ENCODE measurements at regions not wholly inside any gene's neighbourhood (a gene's known extent, or its start where the extent isn't known, plus 50 kb on each side); places are given as distances from the start of the nearest gene placed in this dataset.

GRCh38 chr21:43270800-43271301 is 102.0 kb downstream of the CRYAA start:
- no peak overlapping the region for H3K27ac ChIP-seq (ENCODE audit: low read depth, low read length)
- no peak overlapping the region for H3K4me3 ChIP-seq (ENCODE audit: low read depth in 1 of 5, low read length in 5 of 5)
- H3K4me1 ChIP-seq (ENCODE audit: control insufficient read depth in 5 of 5, insufficient read depth in 5 of 5, low read length in 5 of 5): peaks cover 0 to 32% (median 16%) of the 10 kb centered on the region in 5 donors
- no peak overlapping the region for H3K9ac ChIP-seq (ENCODE audit: low read length in 5 of 5)
- H3K27me3 ChIP-seq (ENCODE audit: control insufficient read depth in 5 of 5, insufficient read depth in 4 of 5, low read length in 5 of 5): peaks cover 6 to 31% (median 21%) of the 10 kb centered on the region in 5 donors
- no peaks in the 10 kb centered on the region for H3K9me3 ChIP-seq (ENCODE audit: control insufficient read depth in 5 of 5, low read length in 5 of 5)
- H3K36me3 ChIP-seq (ENCODE audit: control insufficient read depth in 5 of 5, insufficient read depth in 5 of 5, low read length in 5 of 5): no peaks in the 10 kb centered on the region

DNA sequence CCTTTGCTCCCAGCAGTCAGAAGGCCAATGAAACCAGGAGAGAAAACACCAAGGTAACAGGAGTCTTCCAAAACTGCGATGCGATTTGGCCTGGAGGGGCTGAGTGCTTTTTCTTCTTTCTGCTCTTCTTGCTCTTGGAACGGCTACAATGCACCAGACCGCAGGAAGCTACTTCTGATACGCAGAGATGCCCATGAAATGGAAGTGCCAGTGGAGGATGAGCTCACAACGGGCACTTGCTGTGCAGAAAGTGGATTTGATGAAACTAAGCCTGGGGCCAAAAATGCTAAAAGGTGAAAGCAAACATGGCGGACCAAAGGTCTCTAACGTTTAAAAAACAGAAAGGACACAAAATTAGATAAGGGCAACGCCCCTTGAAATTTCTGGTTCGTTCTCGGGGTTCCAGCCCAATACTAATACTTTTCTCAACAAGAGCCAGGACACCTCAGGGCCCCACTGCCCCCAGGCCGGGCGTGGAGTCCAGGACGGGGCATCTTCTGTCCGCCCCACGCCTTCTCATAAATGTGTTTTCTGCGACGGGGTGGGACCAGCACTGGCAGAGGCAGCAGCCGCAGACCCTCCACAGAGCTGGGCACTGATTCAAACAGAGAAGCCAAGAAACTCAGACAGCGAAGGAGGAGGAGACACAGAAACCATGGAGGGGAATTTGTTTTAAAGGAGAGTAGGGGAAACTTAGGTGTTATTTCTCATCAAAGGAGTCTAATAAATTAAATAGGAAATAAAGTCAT is 101.3 kb downstream of the CRYAA start:
- Histone ChIP-seq H3K4me3 (ENCODE audit: low read depth in 1 of 5, low read length in 5 of 5) (no peak overlapping the region), H3K27ac (ENCODE audit: low read depth, low read length) (no peak overlapping the region), H3K27me3 (ENCODE audit: control insufficient read depth in 5 of 5, insufficient read depth in 4 of 5, low read length in 5 of 5) (peaks cover 6 to 28% (median 17%) of the 10 kb centered on the region in 5 donors), H3K9ac (ENCODE audit: low read length in 5 of 5) (no peak overlapping the region), H3K4me1 (ENCODE audit: control insufficient read depth in 5 of 5, insufficient read depth in 5 of 5, low read length in 5 of 5) (peaks cover 0 to 32% (median 16%) of the 10 kb centered on the region in 5 donors), H3K9me3 (ENCODE audit: control insufficient read depth in 5 of 5, low read length in 5 of 5) (no peaks in the 10 kb centered on the region), H3K36me3 (ENCODE audit: control insufficient read depth in 5 of 5, insufficient read depth in 5 of 5, low read length in 5 of 5) (no peaks in the 10 kb centered on the region)

- Histone ChIP-seq H3K9me3 (ENCODE audit: control insufficient read depth in 5 of 5, low read length in 5 of 5) (no peaks in the 10 kb centered on the region), H3K9ac (ENCODE audit: low read length in 5 of 5) (no peak overlapping the region), H3K4me3 (ENCODE audit: low read depth in 1 of 5, low read length in 5 of 5) (no peak overlapping the region), H3K36me3 (ENCODE audit: control insufficient read depth in 5 of 5, insufficient read depth in 5 of 5, low read length in 5 of 5) (no peaks in the 10 kb centered on the region), H3K27me3 (ENCODE audit: control insufficient read depth in 5 of 5, insufficient read depth in 4 of 5, low read length in 5 of 5) (peaks cover 6 to 22% (median 13%) of the 10 kb centered on the region in 5 donors), H3K4me1 (ENCODE audit: control insufficient read depth in 5 of 5, insufficient read depth in 5 of 5, low read length in 5 of 5) (peaks cover 0 to 32% (median 16%) of the 10 kb centered on the region in 5 donors), H3K27ac (ENCODE audit: low read depth, low read length) (no peak overlapping the region)
Measured at GRCh38 chr21:43269440-43269839, 100.6 kb downstream of the CRYAA start.

DNA sequence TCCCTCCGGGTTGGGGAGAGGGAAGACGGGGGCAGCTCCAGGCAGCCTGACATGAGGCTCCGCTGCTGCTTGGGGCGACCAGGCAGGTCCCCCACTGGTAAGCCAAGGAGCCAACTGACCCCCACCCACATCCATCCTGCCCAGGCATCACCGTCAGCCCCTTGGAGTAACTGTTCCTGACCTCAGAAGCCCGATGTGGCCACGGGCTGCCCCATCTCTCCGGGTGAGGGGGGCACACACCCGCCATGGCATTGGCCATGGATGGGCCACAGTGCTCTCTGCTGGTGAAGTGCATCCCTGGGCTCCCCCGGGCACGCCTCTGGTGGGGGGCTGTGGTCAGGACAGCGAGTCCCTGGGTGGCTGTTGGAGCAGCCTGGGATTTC is 100.0 kb downstream of the CRYAA start:
- H3K36me3 ChIP-seq (ENCODE audit: control insufficient read depth in 5 of 5, insufficient read depth in 5 of 5, low read length in 5 of 5): no peaks in the 10 kb centered on the region
- peaks cover 0 to 3% (median 0%) of the 10 kb centered on the region in 5 donors for H3K9me3 ChIP-seq (ENCODE audit: control insufficient read depth in 5 of 5, low read length in 5 of 5)
- H3K4me3 ChIP-seq (ENCODE audit: low read depth in 1 of 5, low read length in 5 of 5): no peak overlapping the region
- H3K9ac ChIP-seq (ENCODE audit: low read length in 5 of 5): no peak overlapping the region
- H3K27me3 ChIP-seq (ENCODE audit: control insufficient read depth in 5 of 5, insufficient read depth in 4 of 5, low read length in 5 of 5): peaks cover 5 to 17% (median 8%) of the 10 kb centered on the region in 5 donors
- no peak overlapping the region for H3K27ac ChIP-seq (ENCODE audit: low read depth, low read length)
- peaks cover 0 to 32% (median 16%) of the 10 kb centered on the region in 5 donors for H3K4me1 ChIP-seq (ENCODE audit: control insufficient read depth in 5 of 5, insufficient read depth in 5 of 5, low read length in 5 of 5)

GRCh38 chr21:43268086-43268803 is 99.4 kb downstream of the CRYAA start:
- Histone ChIP-seq H3K4me3 (ENCODE audit: low read depth in 1 of 5, low read length in 5 of 5) (no peak overlapping the region), H3K9ac (ENCODE audit: low read length in 5 of 5) (peak overlapping the region in 1 of 5 donors; percentile 21), H3K36me3 (ENCODE audit: control insufficient read depth in 5 of 5, insufficient read depth in 5 of 5, low read length in 5 of 5) (no peaks in the 10 kb centered on the region), H3K27ac (ENCODE audit: low read depth, low read length) (no peak overlapping the region), H3K4me1 (ENCODE audit: control insufficient read depth in 5 of 5, insufficient read depth in 5 of 5, low read length in 5 of 5) (peaks cover 0 to 32% (median 15%) of the 10 kb centered on the region in 5 donors), H3K27me3 (ENCODE audit: control insufficient read depth in 5 of 5, insufficient read depth in 4 of 5, low read length in 5 of 5) (peaks cover 0 to 13% (median 8%) of the 10 kb centered on the region in 5 donors), H3K9me3 (ENCODE audit: control insufficient read depth in 5 of 5, low read length in 5 of 5) (peaks cover 0 to 3% (median 0%) of the 10 kb centered on the region in 5 donors)

DNA sequence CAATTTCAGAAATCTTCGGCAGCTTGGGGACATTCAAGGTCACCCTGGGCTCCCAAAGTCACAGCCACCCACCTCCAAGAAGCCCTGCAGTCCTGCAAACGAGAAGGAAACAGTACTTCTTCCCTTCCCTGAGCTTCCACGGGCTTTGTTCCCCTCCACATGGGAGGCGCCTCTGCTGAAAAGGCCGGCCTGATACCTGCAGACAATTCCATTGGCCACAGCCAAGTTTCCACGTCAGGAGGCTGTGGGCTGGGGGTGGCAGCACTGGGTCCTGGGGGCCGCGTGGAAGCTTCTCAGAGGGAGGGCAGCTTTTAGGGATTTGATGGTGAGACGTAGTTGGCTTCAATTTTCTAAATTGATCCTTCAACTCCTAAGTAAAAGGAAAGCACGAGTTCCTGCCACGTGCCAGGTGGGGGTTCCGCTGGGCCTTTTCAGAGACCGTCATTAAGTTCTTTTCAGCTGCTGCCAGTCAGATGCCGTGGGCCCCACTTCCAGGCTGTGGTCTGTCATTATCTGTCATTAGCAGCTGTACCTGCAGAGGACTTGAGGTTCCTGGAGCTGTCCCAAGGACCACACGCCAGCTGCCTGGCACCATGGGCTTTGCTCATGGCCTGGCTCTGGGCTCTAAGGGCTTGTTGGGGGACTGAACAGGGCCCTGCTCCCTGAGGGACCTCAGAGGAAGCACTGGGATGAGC is 98.7 kb downstream of the CRYAA start:
- H3K27me3 ChIP-seq (ENCODE audit: control insufficient read depth in 5 of 5, insufficient read depth in 4 of 5, low read length in 5 of 5): peaks cover 0 to 8% (median 4%) of the 10 kb centered on the region in 5 donors
- H3K27ac ChIP-seq (ENCODE audit: low read depth, low read length): no peak overlapping the region

DNA sequence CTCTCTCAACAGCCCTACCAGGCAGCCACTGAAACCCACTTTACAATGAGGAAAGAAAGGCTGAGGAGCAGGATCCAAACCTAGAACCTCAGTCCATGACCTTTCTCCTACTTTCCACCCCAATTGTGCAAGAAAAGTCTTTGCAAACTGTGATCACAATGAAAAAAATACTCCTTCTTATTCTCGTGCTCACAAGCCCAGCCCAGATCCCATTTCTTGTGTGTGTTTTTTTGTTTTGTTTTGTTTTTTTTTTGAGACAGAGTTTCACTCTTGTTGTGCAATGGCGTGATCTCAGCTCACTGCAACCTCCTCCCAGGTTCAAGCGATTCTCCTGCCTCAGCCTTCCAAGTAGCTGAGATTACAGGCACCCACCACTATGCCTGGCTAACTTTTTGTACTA is 97.7 kb downstream of the CRYAA start:
- H3K36me3 ChIP-seq (ENCODE audit: control insufficient read depth in 5 of 5, insufficient read depth in 5 of 5, low read length in 5 of 5): no peaks in the 10 kb centered on the region
- peaks cover 0 to 3% (median 0%) of the 10 kb centered on the region in 5 donors for H3K9me3 ChIP-seq (ENCODE audit: control insufficient read depth in 5 of 5, low read length in 5 of 5)
- no peak overlapping the region for H3K27ac ChIP-seq (ENCODE audit: low read depth, low read length)
- no peak overlapping the region for H3K4me3 ChIP-seq (ENCODE audit: low read depth in 1 of 5, low read length in 5 of 5)
- peaks cover 0 to 5% (median 0%) of the 10 kb centered on the region in 5 donors for H3K27me3 ChIP-seq (ENCODE audit: control insufficient read depth in 5 of 5, insufficient read depth in 4 of 5, low read length in 5 of 5)
- no peak overlapping the region for H3K9ac ChIP-seq (ENCODE audit: low read length in 5 of 5)
- H3K4me1 ChIP-seq (ENCODE audit: control insufficient read depth in 5 of 5, insufficient read depth in 5 of 5, low read length in 5 of 5): peaks cover 0 to 32% (median 15%) of the 10 kb centered on the region in 5 donors

More for the DNA sequence above, 98.7 kb downstream of the CRYAA start:
- peak overlapping the region in 1 of 5 donors; percentile 21 for H3K9ac ChIP-seq (ENCODE audit: low read length in 5 of 5)
- H3K9me3 ChIP-seq (ENCODE audit: control insufficient read depth in 5 of 5, low read length in 5 of 5): peaks cover 0 to 3% (median 0%) of the 10 kb centered on the region in 5 donors
- no peaks in the 10 kb centered on the region for H3K36me3 ChIP-seq (ENCODE audit: control insufficient read depth in 5 of 5, insufficient read depth in 5 of 5, low read length in 5 of 5)
- peaks cover 0 to 32% (median 15%) of the 10 kb centered on the region in 5 donors for H3K4me1 ChIP-seq (ENCODE audit: control insufficient read depth in 5 of 5, insufficient read depth in 5 of 5, low read length in 5 of 5)
- no peak overlapping the region for H3K4me3 ChIP-seq (ENCODE audit: low read depth in 1 of 5, low read length in 5 of 5)

DNA sequence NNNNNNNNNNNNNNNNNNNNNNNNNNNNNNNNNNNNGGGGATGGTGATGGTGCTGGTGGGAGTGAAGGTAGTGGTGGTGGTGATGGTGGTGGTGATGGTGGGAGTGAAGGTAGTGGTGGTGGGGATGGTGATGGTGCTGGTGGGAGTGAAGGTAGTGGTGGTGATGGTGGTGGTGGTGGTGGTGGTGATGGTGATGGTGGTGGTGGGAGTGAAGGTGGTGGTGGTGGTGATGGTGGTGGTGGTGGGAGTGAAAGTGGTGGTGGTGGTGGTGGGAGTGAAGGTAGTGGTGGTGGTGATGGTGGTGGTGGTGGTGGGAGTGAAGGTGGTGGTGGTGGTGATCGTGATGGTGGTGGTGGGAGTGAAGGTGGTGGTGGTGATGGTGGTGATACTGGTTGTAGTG is 93.6 kb downstream of the CRYAA start:
- Histone ChIP-seq H3K9me3 (ENCODE audit: control insufficient read depth in 5 of 5, low read length in 5 of 5) (peaks cover 0 to 3% (median 0%) of the 10 kb centered on the region in 5 donors), H3K27me3 (ENCODE audit: control insufficient read depth in 5 of 5, insufficient read depth in 4 of 5, low read length in 5 of 5) (no peaks in the 10 kb centered on the region), H3K4me1 (ENCODE audit: control insufficient read depth in 5 of 5, insufficient read depth in 5 of 5, low read length in 5 of 5) (peaks cover 0 to 13% (median 9%) of the 10 kb centered on the region in 5 donors), H3K36me3 (ENCODE audit: control insufficient read depth in 5 of 5, insufficient read depth in 5 of 5, low read length in 5 of 5) (no peaks in the 10 kb centered on the region), H3K9ac (ENCODE audit: low read length in 5 of 5) (no peak overlapping the region), H3K4me3 (ENCODE audit: low read depth in 1 of 5, low read length in 5 of 5) (no peak overlapping the region), H3K27ac (ENCODE audit: low read depth, low read length) (no peak overlapping the region)
